AG08395 (cell line): ENCODE measurements at regions not wholly inside any gene's neighbourhood (a gene's known extent, or its start where the extent isn't known, plus 50 kb on each side); places are given as distances from the start of the nearest gene placed in this dataset.

ENCODE experiments used
- DNase-seq: peaks from one replicate; pipeline ENCODE4 v3.0.0; 2012; ENCODE audit warnings: mixed read lengths, low spot score

DNA sequence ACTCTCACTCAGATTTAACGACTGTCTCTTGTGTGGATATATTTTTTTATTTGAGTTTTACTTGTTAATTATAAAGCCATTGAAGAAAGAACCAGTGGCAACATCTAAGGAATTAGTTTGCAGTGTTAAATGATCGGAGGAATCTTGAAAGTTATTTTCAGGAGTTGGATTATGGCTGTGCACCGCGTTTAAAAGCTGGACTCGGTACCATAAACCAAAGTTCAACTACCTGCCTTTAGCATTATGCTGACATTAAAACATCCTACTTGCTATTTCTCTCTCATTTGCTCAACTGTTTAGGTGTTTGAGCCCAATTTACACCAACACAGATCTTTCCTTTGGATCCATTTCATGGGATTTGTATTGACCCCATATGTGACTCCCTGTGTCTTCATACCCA lies 289.4 kb upstream of the SASH1 start:
- DNase-seq = no peak

DNA sequence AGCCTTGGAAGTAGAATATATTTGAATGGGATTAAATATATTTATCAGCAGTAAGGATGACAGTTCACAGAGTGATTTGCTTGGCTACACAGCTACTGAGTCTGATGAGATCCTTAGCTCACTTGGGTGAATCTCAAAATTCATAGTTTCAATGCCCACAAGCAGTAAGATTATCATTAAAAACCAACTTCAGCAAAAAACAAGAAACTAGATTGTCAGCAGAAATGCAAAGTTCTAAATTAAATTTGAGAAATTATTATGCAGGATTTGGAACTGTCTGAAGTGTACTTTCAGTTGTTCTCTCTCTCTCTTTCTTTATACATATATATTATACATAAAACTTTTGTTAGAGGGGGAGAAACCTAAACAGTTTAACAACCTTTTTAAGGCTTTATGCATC lies 288.8 kb upstream of the SASH1 start:
- DNase-seq = no peak

DNA sequence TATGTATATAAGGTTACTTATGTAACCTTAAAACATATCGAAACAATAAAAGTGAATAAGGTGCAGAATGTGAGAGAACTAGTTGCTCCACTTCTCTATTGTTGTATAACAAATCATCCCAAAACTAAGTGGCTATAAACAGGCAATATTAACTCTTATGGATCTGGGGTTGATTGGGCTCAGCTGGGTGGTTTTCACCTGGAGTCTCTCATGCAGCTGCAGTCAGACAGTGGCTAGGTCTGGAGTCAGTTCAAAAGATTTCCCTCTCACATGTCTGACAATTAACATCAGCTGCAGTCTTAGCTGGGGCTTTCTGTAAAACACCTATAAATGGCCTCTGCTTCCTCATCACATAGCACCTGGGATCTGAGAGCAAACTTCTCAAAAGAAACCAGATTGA lies 288.4 kb upstream of the SASH1 start:
- no peak for DNase-seq

DNA sequence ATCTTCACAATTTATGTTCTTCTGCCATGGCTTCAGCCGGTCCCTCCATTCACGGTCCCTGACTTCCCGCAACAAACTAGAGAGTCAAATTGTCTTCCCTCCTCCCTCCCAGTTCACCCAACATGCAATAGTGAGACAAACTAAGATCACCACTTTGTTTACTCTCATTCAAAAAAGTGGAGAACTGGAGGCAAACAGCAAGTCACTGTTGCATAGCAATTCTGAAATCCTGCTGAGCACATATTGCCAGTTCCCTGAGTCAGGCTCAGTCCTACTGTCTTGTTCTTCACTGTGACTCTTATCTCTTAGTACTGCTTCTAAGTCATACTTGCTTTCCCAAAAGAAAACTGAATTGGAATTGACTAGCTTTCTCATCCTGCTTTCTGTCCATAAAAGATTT lies 287.2 kb upstream of the SASH1 start:
- no peak for DNase-seq

DNA sequence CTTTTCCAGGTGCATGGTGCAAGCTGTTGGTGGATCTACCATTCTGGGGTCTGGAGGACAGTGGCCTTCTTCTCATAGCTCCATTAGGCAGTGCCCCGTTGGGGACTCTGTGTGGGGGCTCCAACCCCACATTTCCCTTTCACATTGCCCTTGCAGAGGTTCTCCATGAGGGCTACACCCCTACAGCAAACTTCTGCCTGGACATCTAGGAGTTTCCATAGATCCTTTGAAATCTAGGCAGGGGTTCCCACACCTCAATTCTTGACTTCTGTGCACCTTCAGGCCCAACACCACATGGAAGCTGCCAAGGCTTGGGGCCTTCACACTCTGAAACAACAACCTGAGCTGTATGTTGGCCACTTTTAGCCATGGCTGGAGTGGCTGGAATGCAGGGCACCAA lies 282.8 kb upstream of the SASH1 start:
- DNase-seq = no peak

DNA sequence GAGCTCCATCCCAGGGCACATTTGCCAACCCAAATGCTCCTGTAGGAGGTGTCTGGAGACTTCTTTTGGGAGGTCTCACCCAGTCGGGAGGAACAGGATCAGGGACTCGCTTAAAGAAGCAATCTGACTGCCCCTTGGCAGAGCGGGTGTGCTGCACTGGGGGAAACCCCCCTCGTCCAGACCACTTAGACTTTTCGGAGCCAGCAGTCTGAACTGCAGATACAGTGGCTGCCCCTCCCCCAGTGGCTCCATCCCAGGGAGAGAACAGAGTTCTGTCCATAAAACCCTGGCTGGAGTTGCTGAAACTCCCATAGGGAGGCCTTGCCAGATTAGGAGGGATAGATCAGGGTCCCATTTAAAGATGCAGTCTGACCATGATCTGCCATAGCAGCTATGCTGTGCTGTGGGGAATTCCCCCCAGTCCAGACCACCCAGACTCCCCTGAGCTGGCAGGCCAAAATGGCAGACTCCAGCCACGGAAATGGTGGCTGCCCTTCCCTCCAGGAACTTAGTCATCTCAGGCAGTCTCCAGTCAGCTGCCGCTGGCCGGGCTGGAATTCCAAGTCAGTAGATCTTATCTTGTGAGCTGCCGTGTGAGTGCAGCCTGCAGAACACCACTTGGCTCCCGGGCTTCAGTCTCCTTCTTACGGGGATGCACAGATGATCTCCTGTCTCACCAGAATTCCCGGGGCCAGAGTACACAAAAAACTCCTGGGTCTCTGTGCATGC lies 278.1 kb upstream of the SASH1 start:
- no peak for DNase-seq

DNA sequence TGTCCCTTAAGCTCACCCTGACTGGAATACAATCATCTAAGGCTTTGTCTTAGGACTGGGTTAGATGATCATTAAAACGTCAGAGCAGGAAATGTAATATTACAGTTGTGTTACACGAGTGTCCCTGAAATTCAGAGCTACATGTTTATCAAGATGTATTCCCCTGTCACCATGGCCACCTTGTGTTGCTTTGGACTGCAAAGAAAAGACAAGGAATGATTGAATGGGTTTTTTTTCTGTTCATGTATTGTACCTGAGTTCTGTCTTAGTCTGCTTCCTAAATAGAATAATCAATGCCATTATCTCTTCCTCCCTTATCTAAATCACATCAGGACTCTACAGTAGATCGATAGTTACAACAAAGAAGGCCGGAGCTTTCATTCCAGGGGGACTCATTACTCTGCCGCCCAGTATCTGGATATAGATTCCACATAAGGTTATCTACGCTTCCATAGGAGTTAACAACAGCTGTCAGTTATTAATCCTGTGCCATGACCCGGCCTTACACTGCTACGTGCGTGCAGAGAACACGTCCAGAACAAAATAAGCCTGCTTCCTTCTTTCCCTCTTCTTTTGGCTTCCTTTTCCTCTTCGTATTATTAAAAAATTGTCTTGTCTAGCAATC lies 274.1 kb upstream of the SASH1 start:
- DNase-seq = no peak

DNA sequence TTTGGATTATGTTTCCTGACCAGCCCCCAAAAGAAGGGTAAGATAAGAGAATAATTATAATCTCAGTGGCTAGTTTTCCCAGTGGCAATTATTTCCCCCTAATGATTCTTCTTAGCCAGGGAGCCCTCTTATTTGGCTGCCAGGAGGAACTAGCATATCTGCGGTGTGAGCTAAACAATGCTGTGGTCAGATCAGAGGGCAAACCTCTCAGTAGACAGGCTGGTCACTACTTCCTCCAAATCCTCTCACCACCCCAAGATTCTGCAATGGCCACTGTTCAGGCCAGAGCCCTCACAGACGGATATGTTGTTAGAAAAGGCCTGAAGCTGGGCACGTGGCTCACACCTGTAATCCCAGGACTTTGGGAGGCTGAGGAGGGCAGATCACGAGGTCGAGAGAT lies 273.4 kb upstream of the SASH1 start:
- DNase-seq = no peak

DNA sequence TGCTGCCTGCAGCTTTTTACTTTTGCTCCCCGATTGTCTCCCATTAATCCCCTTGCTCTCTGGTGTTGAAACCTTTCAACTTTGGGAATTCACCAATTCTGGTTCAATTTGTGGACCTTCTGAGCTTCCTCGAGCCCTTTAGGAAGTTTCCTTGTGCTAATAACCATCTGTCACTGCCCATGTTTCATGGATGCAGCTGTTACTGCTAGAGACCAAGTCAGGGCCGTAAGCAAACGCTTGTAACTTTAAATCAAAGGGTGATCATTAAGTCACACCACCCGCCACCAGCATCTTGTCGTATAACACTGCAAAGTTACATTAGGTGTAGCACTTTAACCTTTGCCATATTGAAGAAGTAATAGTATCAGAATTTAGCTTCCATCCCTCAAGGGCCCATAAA lies 268.3 kb upstream of the SASH1 start:
- no peak for DNase-seq

DNA sequence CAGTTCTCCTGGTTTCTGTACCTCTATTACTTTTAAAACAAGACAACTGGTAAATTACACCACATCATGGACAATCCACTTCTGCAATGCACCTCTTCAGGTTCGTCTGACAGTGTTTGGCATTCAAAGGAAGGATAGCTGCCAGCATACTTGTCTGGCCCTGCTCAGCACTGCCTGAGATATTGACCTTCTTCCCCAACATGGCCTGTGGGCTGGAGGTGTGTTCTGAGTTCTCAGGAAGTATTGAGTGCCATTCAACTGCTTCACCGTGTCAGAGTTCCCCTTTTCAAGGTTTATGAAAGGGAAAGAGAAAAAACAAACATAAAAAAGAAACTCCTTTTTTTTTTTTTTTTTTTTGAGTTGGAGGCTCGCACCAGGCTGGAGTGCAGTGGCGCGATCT lies 267.9 kb upstream of the SASH1 start:
- no peak for DNase-seq

DNA sequence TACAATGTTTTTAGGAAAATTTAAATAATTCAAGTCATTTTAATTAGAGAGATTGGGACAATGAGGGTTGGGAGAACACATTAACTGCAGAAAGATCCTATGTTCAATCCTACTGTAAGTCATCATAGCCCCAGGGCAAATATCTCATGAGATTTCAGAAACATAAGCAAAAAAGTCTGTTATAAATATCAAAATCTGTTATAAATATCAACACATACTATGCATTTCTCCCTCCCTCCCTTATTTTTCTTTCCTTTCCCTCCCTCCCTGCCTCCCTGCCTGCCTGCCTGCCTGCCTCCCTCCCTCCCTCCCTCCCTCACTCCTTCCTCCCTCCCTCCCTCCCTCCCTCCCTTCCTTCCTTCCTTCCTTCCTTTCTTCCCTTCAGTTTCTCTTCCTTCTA lies 267.3 kb upstream of the SASH1 start:
- DNase-seq = no peak

DNA sequence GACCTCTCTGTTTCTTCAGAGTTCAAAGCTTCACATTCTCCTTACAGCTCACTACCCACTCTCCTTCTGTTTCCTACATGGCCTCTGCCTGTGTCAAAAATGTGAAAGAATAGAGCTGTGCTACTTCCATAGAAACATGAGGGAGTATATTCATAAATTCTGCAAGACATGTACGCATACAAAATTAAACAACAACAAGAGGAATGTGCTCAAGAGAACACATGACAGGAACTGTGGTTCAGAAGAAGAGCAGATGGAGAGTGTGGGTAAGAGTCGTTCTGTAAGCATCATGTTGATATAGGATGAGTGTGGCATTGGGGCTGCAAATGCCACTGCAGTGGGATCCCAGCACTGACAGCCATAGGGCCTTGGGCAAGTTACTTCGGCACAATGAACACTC lies 266.6 kb upstream of the SASH1 start:
- DNase-seq = no peak

DNA sequence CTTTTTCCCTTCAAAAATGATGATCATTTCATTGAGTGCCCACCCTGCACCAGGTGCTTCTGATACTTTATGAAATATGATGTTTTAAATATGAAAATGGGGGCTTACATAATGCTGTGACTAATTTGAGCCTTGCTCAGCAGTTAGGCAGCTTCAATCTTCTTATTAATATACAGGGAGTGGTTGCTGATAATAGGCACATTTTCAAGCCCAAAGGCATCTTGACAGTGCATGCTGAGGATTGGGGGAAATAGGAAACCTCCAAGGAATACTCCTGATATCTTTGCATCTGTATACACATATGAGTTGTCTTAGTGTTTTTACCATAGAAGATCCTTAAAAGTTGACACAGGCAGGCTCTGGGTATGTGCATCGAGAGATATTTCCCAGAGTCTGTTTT lies 262.3 kb upstream of the SASH1 start:
- no peak for DNase-seq

DNA sequence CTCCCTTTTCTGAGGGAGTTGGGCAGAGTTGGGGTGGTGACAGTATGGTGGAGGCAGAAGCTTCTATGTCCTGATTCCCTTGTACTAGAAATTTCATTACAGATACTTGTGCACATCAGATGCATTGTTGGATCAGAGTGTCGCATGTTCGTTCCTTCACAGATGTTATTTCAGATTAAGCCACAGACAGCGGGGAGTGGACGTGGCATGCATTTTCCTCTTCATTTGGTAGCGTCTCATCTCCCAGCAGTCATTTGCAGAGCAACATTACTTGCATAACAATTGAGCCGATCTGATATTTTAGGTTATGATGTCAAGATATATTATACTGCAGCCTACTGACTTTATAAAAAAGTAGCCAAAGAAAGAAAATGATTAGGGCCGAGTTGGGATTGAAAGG lies 261.6 kb upstream of the SASH1 start:
- DNase-seq = no peak

DNA sequence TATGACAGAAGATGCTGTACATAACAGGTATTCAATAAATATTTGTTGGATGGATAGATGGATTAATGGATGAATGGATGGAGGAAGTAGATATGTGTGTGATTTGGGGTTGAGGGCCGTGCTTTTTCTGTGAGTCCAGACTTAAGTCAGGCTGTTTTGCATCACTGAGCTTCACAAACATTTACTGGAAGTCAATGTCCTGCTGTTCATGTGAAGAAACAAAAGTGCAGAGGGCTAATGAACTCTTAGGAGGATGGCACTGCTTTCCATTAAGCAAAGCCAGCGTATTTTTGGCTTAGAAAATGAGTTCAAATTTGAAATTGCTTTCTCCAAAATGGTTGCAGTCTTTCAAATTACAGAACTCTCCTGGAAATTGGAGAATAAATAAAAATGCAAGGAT lies 260.6 kb upstream of the SASH1 start:
- DNase-seq = no peak

DNA sequence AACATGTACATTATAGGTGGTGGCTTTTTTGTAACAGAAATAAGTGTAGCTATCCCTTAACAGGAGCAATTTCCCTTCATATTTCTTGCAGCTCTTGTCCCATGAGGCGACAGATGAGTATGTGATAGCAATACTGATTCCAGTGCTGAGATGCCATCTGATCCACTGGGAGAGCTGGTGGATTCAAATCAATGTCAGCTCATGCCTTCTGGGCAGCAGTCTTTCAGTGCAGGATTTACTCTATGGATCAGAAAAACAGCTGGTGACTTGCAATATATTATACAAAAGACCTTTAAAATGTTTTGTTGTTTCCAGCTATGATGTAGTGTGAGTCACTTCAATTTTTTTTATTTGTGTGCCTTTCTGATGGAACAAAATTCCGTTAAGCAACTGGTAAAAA lies 259.9 kb upstream of the SASH1 start:
- DNase-seq = no peak

DNA sequence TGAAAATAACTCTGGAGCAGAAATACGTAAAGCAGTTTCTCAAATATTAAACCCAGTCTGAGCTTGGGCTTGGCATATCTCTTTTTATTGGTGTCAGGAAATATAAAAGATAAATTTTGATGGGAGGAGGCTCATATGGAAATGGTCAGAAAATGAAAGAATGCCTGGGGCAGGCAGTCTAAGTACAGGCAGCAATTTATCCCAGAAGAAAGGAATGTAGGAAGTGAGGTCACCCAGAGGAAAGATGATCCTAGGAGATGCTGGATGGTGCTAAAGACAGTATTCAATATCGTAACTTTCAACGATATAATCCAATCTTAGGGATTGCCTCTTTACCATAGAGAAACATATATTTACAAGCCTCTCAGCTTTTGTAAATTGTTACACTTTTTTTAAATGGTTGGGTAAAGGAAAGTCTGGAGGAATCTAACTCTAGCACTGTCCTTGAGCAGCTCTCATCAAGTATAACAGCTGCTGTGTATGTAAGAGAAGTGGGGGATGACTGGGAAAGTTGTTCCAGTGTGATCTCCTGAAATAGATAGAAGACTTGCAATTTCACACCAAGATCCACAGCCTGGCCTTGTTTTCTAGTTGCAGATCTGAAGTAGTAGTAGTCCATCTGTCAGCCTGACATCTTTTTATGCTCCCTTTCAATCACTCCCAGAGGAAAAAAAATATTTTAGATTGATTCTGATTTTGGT lies 256.9 kb upstream of the SASH1 start:
- no peak for DNase-seq

DNA sequence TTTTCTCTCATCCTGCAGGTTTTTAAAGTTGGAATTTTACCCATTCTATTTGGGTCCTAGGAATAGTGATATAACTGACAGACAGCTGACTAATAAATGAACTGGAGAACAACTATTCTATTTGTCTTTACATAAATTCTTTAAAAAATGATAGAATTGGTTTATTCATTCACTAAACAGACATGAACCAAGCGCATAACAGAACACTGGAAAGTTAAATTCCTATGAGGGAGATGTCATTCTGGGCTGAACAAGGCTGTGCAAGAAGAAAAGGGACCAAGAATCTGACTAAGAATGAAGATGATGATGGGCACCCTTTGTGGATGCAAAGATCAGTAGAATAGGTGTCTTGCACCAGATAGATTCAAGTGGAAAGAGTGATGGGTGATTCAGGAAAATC lies 256.3 kb upstream of the SASH1 start:
- no peak for DNase-seq

DNA sequence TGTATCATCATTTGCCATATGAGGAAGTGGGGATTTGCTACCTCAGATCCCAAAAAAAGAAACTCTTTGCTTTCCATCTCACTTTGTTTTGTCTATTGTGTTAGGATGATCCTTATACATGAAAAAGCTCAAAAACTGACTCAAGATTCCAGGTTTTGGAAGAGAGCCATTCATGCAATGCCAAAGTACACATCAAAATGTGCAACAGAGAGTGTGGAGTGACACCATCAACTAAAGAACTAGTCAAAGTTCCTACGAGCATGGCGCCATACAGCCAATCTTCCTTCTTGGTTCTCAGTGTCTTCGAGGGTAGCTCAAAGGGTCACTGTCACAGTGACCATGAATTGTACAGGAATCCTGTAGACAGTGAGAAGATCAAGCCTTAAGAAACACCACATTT lies 255.8 kb upstream of the SASH1 start:
- DNase-seq = no peak

DNA sequence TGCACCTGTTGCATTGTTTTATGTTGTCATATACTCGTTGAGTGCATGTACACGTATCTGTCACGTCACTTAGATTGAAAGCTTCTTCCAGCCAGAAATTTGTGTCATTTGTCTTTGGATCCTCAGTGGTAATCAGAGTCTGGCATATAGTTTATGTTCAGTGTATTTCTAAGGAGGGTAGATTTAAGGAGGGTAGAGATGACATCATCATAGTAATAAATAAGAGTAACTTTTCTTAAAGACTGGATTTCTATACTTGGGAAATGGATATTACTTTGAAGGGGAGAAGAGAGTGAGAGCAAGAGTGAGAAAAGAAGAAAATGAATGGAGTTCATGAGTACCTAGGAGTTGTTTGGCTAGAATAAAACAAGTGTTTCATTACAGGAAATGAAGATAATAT lies 255.0 kb upstream of the SASH1 start:
- no peak for DNase-seq

DNA sequence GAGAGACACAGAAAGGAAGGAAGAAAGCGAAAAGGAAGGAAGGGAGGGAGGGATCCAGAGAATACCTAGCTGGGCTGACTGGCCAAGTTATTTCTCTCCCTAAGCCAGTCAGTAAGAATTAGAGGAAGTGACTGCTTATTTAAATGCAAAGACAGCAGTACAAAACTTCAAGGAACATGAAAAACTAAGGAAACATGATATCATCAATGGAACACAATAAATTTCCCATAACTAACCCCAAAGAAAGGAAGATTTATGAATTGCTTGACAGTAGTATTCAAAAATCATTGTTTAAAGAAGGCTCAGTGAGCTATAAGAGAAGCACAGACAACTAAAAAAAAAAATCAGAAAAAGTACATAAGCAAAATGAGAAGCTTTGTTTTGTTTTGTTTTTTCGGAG lies 252.3 kb upstream of the SASH1 start:
- DNase-seq = no peak

DNA sequence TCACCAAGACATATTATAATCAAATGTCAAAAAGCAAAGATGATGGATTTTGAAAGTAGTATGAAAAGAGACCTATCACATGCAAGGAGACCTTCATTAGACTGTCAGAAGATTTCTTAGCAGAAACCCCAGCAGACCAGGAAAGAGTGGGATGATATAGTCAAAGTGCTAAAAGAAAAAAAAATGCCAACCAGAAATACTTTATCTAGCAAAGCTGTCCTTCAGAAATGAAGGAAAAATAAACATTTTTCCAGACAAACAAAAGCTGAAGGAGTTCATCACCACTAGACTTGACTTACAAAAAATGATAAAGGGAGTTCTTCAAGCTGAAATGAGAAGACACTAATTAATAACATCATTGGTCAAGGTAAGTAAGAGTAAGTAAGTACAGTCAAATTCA lies 251.2 kb upstream of the SASH1 start:
- DNase-seq = no peak

DNA sequence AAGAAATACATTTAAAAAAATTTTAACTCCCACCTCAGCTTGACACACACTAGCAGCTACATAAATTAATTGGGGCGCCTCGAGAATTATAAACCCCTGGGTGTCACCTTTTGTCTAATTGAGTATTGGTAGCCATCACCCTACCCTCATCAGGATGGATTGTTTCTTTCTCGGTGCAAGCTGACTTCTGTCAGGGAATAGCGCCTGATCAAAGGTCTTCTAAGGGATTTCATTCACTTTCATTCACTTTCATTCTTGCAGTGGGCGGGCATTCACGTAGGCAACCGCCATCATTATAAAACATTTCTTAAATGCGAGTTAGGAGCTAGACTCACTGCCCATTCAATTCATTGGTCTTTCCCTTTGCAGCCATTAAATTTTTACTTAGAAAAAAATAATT lies 239.2 kb upstream of the SASH1 start:
- DNase-seq = no peak

DNA sequence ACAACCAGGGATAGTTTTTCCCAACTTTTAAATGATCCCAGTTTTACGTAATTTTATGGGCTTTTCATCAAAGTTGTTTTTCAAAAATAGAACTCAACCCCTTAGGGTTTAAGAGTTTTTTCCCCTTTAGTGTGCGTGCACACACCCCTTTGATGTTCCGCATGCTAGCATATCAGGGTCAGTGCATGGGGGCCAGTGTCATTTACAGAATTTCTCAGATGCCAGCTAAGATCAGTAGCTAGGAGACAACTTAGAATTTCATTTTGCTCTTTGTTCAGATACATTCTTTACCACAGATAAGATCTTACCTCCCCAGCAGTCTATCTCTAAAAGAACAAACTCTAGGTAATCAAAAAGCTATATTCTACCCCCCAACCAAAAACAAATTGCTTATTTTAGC lies 238.5 kb upstream of the SASH1 start:
- DNase-seq = no peak
